ES-I3 (cell line): ENCODE measurements at regions not wholly inside any gene's neighbourhood (a gene's known extent, or its start where the extent isn't known, plus 50 kb on each side); places are given as distances from the start of the nearest gene placed in this dataset.
A peak's percentile ranks its signal among the peaks of the same experiment; 100 is the strongest.

Experiments used
- H3K36me3 ChIP-seq: 2 replicates; pipeline ENCODE4 v1.6.1; 2013; ENCODE audit warnings: mild to moderate bottlenecking, low read length, control low read depth, moderate library complexity; ENCODE audit not compliant: insufficient read depth
- H3K4me1 ChIP-seq: 2 replicates; pipeline ENCODE4 v1.6.1; 2013; ENCODE audit warnings: mild to moderate bottlenecking, control low read depth, low read length; ENCODE audit not compliant: insufficient read depth
- H3K9ac ChIP-seq: 2 replicates; pipeline ENCODE4 v1.6.1; 2013; ENCODE audit warnings: low read depth, mild to moderate bottlenecking, low read length, moderate library complexity
- H3K9me3 ChIP-seq: 2 replicates; pipeline ENCODE4 v1.6.1; 2013; ENCODE audit warnings: mild to moderate bottlenecking, low read length, moderate library complexity; ENCODE audit not compliant: control insufficient read depth, insufficient read depth

DNA sequence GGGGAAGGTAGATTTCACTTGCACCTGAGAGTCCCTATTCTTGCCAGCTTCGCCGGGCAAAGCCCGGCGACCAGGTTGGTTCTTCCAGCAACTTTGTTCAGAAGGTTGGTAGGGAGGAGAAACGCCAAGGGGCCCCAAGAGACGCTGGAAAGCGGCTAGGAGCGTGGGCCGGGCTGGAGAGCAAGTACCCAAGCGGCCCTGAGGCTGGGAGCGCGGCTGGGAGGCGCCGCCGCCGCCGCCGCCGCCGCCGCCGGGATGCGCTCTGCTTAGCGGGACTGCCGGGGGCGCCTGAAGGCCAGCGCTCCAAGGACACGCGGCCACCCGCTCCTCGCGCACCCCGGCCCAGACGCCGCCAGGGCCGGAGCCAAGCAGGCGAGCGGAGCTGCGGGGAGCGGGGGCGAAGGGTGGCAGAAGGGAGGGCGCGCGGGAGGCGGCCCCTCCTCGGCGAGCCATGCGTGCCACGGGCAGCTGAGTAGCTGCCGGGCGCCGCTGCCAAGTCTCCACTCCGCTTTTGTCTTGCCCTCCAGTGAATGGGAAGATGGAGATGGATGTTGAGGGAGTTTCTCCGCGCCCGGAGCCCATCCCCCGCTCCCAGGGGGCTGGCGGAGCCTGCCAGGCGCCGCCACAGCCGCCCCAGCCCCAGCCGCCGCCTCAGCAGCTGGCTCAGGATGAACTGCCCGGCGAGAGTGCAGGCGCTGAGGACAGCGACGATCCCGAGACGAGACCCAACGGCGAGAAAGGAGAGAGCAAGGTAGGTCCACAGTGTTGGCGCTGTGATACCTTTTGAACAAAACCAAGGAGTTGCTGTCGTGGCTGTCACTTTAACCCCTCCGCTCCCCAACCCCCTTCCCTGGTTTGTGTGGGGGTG is 227.4 kb upstream of the AZI2 start:
- H3K4me1 ChIP-seq, result no peaks in the 10 kb centered on the region; the same call in 1 of the 2 replicates
- peak overlapping the region; percentile 80 for H3K9ac ChIP-seq
- no peaks in the 10 kb centered on the region for H3K36me3 ChIP-seq
- no peaks in the 10 kb centered on the region for H3K9me3 ChIP-seq

DNA sequence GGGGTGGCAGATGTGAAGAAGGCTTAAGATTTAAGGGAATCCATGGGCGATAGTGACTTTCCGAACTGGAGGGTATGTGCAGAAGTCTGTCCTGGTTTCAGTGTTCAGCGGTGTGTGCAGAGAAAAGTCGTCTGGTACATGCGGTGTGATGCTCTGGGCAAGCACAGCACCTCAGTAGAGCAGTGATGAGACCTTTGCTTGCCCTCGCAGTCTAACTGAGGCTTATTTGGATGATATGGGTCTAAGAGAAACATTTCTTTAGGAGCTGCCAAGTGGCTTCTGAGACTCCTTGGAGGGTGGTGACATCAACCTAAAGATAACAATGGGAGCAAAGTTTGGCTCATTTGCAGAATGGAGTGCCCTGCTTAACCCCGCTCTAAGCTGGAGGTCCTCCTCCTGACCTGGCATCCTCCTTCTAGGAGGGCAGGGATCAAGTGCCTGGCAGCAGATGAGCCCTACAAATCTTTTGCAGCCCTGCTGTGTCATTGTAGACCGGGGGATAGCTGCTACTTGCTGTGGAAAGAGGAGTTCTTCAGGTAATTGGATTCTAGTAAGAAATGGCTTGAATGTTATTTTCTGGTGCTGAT is 228.1 kb upstream of the AZI2 start:
- peak overlapping the region; percentile 80; the same call in 1 of the 2 replicates for H3K9ac ChIP-seq
- no peaks in the 10 kb centered on the region for H3K9me3 ChIP-seq

DNA sequence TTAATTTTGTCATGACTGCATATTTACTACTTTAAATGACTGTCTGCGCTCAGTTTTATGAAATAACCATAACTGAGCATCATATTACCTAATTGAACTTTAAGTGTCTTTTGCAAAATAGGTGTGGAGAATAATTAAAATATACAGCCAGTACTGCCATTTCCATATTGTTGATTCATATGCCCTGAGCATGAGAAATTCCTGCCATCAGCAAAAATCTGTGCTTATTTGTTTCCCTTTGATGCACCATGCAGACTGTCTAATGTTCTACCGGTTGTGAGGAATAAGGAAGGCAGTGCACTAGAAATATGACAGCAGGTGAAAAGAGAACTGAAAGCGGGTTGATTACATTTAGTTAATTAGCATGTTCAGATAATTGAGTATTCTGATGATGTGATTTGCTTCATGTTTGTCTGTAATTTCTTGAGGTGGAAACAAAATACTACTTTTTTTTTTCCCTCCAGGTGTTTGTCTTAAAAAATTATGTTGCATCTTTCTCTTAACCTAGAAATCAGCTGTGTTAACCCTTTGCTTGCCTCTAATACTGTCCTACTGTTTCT is 229.4 kb upstream of the AZI2 start:
- H3K36me3 ChIP-seq, result no peaks in the 10 kb centered on the region
- no peak overlapping the region for H3K9ac ChIP-seq
- no peaks in the 10 kb centered on the region; the same call in 1 of the 2 replicates for H3K4me1 ChIP-seq
- no peaks in the 10 kb centered on the region for H3K9me3 ChIP-seq

More for the DNA sequence above, 228.1 kb upstream of the AZI2 start:
- no peaks in the 10 kb centered on the region for H3K36me3 ChIP-seq
- no peaks in the 10 kb centered on the region; the same call in 1 of the 2 replicates for H3K4me1 ChIP-seq

DNA sequence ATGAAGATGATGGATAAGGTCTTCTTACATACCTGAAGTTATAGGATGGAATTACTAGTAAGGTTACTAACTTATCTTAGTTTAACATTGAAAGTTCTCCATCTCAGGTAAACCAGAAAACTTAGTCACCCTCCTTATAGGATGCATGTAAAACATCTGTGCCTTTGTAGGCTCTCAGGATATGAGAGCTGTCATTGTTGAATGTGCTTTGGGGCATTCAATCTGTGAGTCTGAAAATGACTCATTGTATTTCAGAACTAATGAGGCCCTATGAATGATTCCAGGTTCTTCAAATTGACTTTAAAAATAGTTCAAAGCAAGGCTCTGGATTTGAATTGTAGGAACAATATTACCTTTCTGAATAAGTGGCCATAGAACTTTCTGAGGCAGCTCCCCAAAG is 237.7 kb upstream of the AZI2 start:
- Histone ChIP-seq H3K4me1 (peaks cover 6% of the 10 kb centered on the region; the same call in 1 of the 2 replicates), H3K36me3 (no peaks in the 10 kb centered on the region), H3K9me3 (no peaks in the 10 kb centered on the region), H3K9ac (no peak overlapping the region)

DNA sequence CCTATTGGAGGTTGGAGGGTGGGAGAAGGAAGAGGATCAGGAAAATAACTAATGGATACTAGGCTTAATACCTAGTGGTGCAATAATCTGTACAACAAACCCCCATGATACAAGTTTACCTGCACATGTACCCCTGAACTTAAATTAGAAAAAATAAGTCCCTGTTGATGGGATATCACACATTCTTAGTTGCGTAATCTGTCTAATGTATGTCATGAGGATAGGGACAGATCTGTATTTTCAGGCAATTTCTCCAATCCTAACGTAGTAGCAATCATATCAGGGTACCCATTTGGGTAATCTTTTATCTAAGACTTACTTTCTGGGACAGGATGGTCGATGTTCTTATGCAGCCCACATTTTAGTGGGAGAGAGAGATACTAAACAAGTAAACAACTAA is 239.1 kb upstream of the AZI2 start:
- Histone ChIP-seq H3K9me3 (no peaks in the 10 kb centered on the region), H3K36me3 (no peaks in the 10 kb centered on the region), H3K4me1 (peaks cover 6% of the 10 kb centered on the region; the same call in 1 of the 2 replicates), H3K9ac (no peak overlapping the region)

DNA sequence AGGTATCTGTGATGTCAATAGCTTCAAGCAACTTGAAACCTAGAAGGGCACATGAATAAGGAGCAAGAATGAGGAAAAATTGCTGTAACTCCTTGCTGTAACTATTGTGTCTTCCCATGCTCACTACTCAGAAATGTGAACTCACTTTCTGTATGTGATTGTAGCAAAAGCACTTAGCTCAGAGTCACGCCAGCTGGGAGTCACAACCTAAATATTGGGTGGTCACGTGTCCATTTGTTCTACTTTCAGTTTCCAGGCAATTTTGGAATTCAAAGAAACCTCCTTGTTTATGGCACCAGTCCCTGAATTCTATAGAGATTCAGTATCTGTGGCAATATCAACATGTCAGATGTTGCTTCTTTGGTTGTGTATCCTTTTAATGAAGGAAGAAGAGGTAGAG is 241.6 kb upstream of the AZI2 start:
- H3K4me1 ChIP-seq, result peaks cover 6% of the 10 kb centered on the region; the same call in 1 of the 2 replicates
- H3K9me3 ChIP-seq, result no peaks in the 10 kb centered on the region
- H3K9ac ChIP-seq, result no peak overlapping the region
- no peaks in the 10 kb centered on the region for H3K36me3 ChIP-seq

DNA sequence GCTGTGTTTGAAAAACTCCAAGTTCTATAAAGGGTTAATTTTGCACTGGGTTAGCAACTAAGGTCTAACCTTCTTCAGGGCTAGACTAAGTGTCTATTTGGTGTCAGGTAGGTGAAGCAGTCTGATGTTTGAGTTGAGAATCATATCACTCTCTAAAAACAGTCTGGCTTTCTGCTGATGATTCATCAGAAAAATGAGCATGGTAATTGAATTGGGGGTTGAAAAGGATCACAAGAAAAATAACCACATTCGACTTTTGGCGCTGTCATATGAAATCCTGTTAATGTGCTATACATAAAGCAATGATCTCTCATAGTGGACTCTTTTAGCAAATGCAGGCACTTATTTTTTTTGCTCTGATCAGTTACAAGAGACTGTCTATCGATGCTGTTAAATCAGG is 242.2 kb upstream of the AZI2 start:
- no peak overlapping the region for H3K9ac ChIP-seq
- H3K4me1 ChIP-seq, result peaks cover 6% of the 10 kb centered on the region; the same call in 1 of the 2 replicates
- H3K9me3 ChIP-seq, result no peaks in the 10 kb centered on the region
- H3K36me3 ChIP-seq, result no peaks in the 10 kb centered on the region

DNA sequence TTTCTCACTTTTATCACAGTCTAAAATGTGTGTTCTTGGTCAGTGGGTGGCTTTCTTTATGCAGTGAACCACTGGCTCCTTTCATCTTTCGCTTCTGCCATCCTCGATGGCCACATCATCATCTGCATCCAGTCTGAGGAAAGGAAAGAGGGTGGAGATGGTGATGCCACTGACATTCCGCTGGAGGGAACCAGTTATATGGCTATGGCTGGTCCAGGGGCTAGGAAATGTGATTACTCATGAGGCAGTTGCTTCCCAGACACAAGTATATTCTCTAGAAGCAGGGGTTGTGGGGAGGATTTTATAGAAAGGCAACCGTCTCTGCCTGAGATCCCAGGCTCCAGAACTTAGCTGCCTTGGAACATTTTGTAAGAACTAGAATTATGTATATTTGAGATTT is 246.7 kb upstream of the AZI2 start:
- H3K36me3 ChIP-seq, result no peaks in the 10 kb centered on the region
- no peak overlapping the region for H3K9ac ChIP-seq
- peaks cover 3% of the 10 kb centered on the region; the same call in 1 of the 2 replicates for H3K4me1 ChIP-seq
- no peaks in the 10 kb centered on the region for H3K9me3 ChIP-seq

DNA sequence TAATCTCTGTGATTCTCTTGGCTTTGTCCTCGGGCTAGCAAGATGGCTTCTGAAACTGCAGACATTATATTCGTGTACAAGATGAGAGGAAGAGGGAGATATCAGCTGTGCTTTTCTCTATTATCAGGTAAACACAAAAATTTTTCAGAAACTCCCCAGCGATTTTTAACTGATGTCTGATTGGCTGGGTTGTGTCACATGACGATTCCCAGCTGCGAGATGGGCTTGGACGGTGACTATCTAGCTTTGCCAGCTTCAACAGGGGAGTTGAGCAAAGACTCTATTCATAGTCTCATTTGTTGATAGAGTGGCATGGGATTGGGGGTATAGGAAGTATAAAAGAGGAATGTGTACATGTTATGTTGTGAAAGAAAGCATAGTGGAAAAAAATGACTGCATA is 248.8 kb upstream of the AZI2 start:
- Histone ChIP-seq H3K9ac (no peak overlapping the region), H3K4me1 (no peaks in the 10 kb centered on the region), H3K9me3 (no peaks in the 10 kb centered on the region), H3K36me3 (no peaks in the 10 kb centered on the region)

DNA sequence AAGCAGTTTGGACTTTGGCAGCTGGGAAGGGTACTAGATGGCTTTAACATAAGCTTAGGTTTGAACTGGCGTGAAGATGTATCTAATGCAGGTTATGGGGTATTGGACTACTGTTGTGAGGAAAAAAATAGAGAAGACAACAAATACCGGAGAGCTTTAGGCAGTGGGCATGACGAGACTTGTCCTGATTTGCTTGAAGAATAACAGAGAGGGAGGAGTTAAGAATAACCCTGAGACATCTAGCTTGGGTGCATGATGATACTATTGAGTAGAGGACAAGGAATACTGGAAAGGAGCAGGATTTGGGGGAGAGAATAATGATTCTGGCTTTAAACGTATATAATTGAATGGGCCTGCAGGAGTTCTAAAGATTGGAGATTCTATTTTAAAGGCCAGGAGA is 249.5 kb upstream of the AZI2 start:
- no peak overlapping the region for H3K9ac ChIP-seq
- no peaks in the 10 kb centered on the region for H3K36me3 ChIP-seq
- no peaks in the 10 kb centered on the region for H3K9me3 ChIP-seq
- no peaks in the 10 kb centered on the region for H3K4me1 ChIP-seq

DNA sequence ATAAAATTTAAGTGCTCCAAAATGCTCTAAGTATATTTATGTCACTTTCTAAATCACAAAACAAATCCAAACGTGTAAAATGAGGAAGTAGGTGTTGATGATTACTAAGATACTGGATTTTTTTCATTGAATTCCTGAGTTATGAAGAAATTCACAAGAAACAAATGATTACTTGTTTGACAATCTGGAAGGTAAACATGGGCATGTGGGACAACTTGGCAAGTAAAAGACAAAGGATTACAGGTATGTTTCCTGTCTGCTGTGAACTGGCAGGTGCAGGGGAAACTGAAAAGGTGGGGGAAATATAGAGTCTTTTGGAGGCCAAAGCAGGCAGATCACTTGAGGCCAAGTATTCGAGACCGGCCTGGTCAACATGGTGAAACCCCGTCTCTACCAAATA is 252.7 kb upstream of the AZI2 start:
- Histone ChIP-seq H3K9me3 (no peaks in the 10 kb centered on the region), H3K36me3 (no peaks in the 10 kb centered on the region), H3K4me1 (no peaks in the 10 kb centered on the region), H3K9ac (no peak overlapping the region)

DNA sequence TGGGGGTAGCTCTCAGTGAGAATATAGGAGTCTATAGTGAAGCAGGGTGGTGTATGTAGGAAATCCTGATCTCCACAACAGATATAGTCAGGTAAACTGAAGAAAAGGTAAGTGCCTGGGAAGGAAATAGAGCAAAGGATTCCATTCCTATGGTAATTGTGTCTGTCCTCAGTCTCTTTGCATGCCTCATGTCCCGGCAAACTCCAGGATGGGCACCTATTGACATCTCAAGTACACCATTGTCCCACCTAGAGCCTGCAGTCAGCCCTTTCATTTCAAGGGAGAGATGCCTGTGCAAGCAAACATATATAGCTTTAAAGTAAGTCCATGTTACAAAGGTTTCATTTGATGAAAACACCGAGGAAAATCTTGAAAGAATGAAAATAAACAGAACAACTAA is 257.7 kb upstream of the AZI2 start:
- Histone ChIP-seq H3K9me3 (no peaks in the 10 kb centered on the region), H3K9ac (no peak overlapping the region), H3K36me3 (no peaks in the 10 kb centered on the region), H3K4me1 (no peaks in the 10 kb centered on the region; the same call in 1 of the 2 replicates)

DNA sequence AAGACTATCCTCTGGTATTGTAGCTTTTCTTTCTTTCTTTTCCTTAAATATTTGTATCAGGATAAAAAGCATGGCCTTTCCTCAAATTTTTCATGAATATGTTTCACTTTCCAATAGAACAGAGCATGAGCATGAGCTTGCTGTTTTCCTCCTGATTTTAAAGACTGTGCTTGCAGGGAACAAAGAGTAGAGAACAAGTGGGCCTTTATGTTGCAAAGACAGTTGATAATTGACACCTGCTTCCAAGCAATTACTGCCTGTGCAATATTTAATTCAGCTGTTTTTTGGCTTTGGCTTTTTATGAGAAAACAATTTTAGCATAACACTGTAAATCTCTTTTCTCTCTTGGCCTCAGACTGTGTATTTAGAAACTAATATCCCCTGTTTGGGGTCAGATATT is 263.6 kb upstream of the AZI2 start:
- peaks cover 10% of the 10 kb centered on the region; the same call in 1 of the 2 replicates for H3K4me1 ChIP-seq
- no peaks in the 10 kb centered on the region for H3K9me3 ChIP-seq
- no peak overlapping the region for H3K9ac ChIP-seq
- H3K36me3 ChIP-seq, result no peaks in the 10 kb centered on the region

DNA sequence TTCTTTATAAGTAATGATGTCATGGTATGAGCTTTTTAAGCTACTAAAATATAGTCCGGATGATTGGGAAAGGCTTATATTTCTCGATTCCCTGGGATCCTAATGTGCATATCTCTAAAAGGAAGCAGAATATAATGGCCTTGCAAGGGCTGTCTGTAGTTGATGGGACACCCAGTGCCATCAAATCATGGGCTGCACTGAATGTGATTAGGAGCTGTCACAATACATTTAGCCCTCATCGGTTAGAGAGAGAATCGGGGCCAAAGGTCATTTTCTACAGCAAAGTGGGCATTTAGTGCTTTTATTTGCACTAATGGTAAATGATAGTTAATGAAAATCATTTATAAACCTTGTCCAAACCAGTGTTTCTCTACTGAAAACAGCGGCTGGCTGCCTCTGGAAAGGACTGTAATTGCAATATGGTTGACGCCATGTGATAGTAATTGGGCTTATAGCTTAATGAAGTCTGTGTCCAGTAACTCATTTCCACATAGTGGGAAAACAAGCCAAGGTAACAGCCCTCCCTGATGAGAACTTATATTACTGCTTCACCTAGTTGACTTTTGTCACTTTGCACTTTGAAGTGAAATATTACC is 265.0 kb upstream of the AZI2 start:
- no peaks in the 10 kb centered on the region for H3K36me3 ChIP-seq

More for the DNA sequence above, 265.0 kb upstream of the AZI2 start:
- Histone ChIP-seq H3K9me3 (no peaks in the 10 kb centered on the region), H3K9ac (no peak overlapping the region), H3K4me1 (peaks cover 10% of the 10 kb centered on the region; the same call in 1 of the 2 replicates)
